ENCODE measurements at regions not wholly inside any gene's neighbourhood (a gene's known extent, or its start where the extent isn't known, plus 50 kb on each side); places are given as distances from the start of the nearest gene placed in this dataset.

- Mint-ChIP-seq H3K4me3 (no peak overlapping the region), H3K9me3 (no peaks in the 10 kb centered on the region), H3K27ac (no peak overlapping the region), H3K36me3 (ENCODE audit: low read depth) (no peaks in the 10 kb centered on the region), H3K4me1 (ENCODE audit: low read depth) (peaks cover 28% of the 10 kb centered on the region), H3K27me3 (no peaks in the 10 kb centered on the region)
- no peak for ATAC-seq (ENCODE audit: poor library complexity)
- ChIA-PET POLR2A (interaction anchor here (0.7 to 1.1 kb wide), 2 partner anchors 11 to 34 kb away, joined by 3 to 6 read pairs; no protein-coding TSS in a partner anchor), CTCF (no interaction called here)
- Histone ChIP-seq H3K27me3 (ENCODE audit: control insufficient read depth in 1 of 2, insufficient read depth in 2 of 2, low read length in 2 of 2) (no peaks in the 10 kb centered on the region), H3K4me3 (ENCODE audit: low read length) (no peak overlapping the region), H3K36me3 (ENCODE audit: insufficient read depth, low read length) (no peaks in the 10 kb centered on the region), H3K9me3 (ENCODE audit: control insufficient read depth in 1 of 2, insufficient read depth in 1 of 2, low read length in 2 of 2) (no peaks in the 10 kb centered on the region), H3K27ac (ENCODE audit: low read depth in 1 of 2, low read length in 2 of 2) (no peak overlapping the region), H3K4me1 (ENCODE audit: insufficient read depth, low read length) (peaks cover 3% of the 10 kb centered on the region)
- no peak for TF ChIP-seq CTCF (IDR thresholded peaks at IDR 0.05)
- DNase-seq: no peak
- intact Hi-C loops (cut with DNase I, micrococcal nuclease): no loop called here
Measured at GRCh38 chr9:109934136-109934856, 154.3 kb downstream of the PALM2AKAP2 start.

- no peak for DNase-seq
- Histone ChIP-seq H3K9me3 (ENCODE audit: control insufficient read depth in 1 of 2, insufficient read depth in 1 of 2, low read length in 2 of 2) (no peaks in the 10 kb centered on the region), H3K27me3 (ENCODE audit: control insufficient read depth in 1 of 2, insufficient read depth in 2 of 2, low read length in 2 of 2) (no peaks in the 10 kb centered on the region), H3K4me3 (ENCODE audit: low read length) (no peak overlapping the region), H3K4me1 (ENCODE audit: insufficient read depth, low read length) (peaks cover 3% of the 10 kb centered on the region), H3K36me3 (ENCODE audit: insufficient read depth, low read length) (no peaks in the 10 kb centered on the region), H3K27ac (ENCODE audit: low read depth in 1 of 2, low read length in 2 of 2) (no peak overlapping the region)
- no peaks in the 10 kb centered on the region for H3K27me3 Mint-ChIP-seq
- no peaks in the 10 kb centered on the region for H3K36me3 Mint-ChIP-seq (ENCODE audit: low read depth)
- no peak overlapping the region for H3K4me3 Mint-ChIP-seq
- TF ChIP-seq CTCF (IDR thresholded peaks at IDR 0.05): no peak
- CTCF ChIA-PET: no interaction called here
- peaks cover 28% of the 10 kb centered on the region for H3K4me1 Mint-ChIP-seq (ENCODE audit: low read depth)
- no peak overlapping the region for H3K27ac Mint-ChIP-seq
- intact Hi-C loops (cut with DNase I, micrococcal nuclease): no loop called here
- ATAC-seq (ENCODE audit: poor library complexity): no peak
- no peaks in the 10 kb centered on the region for H3K9me3 Mint-ChIP-seq
- POLR2A ChIA-PET: interaction anchor here (0.7 to 1.1 kb wide), 2 partner anchors 10 to 34 kb away, joined by 3 to 6 read pairs; no protein-coding TSS in a partner anchor
Measured at GRCh38 chr9:109934857-109935215, 154.8 kb downstream of the PALM2AKAP2 start.

DNA sequence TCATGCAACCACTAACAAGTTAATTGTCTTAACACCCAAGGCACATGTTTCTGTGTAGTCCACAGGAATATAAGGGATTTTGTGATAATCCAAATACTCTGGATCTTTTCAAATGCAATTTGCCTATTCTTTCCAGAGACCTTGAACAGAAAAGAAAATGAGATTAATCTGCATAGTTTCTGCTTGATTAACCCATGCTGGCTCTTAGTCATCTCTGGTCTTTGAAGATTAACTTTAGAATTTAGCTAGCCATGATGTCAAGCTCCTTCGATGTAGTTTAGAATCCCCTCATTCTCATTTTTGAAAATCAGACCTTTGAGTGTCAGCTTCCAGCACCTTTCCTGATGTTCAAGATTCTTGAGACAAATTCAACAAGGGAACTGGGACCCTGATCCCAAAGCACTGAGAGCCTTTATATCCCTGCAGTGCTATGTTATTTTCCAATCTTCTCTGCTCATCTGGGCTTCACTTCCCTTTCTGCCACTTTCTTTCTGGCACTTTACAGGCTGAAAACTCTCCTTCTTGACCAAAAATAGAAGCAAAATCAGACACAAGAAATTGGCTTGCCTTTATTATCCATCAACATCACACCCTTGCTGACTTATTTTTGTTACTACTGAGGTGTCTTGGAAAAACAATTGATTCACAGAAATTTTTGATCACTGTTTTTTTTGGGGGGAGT is 155.5 kb downstream of the PALM2AKAP2 start:
- no peak for DNase-seq
- Histone ChIP-seq H3K4me1 (ENCODE audit: insufficient read depth, low read length) (peaks cover 3% of the 10 kb centered on the region), H3K4me3 (ENCODE audit: low read length) (no peak overlapping the region), H3K36me3 (ENCODE audit: insufficient read depth, low read length) (no peaks in the 10 kb centered on the region), H3K27ac (ENCODE audit: low read depth in 1 of 2, low read length in 2 of 2) (no peak overlapping the region), H3K9me3 (ENCODE audit: control insufficient read depth in 1 of 2, insufficient read depth in 1 of 2, low read length in 2 of 2) (no peaks in the 10 kb centered on the region), H3K27me3 (ENCODE audit: control insufficient read depth in 1 of 2, insufficient read depth in 2 of 2, low read length in 2 of 2) (no peaks in the 10 kb centered on the region)
- Mint-ChIP-seq H3K9me3 (no peaks in the 10 kb centered on the region), H3K36me3 (ENCODE audit: low read depth) (no peaks in the 10 kb centered on the region), H3K4me1 (ENCODE audit: low read depth) (peaks cover 28% of the 10 kb centered on the region), H3K4me3 (no peak overlapping the region), H3K27me3 (no peaks in the 10 kb centered on the region), H3K27ac (no peak overlapping the region)
- CTCF ChIA-PET: no interaction called here
- intact Hi-C loops (cut with DNase I, micrococcal nuclease): no loop called here
- POLR2A ChIA-PET: no interaction called here
- TF ChIP-seq CTCF (IDR thresholded peaks at IDR 0.05): no peak
- no peak for ATAC-seq (ENCODE audit: poor library complexity)
